Activated T-helper 1 cell treated with anti-CD3 and anti-CD28 coated beads, Interleukin-12 subunit alpha, Interleukin-12 subunit beta, Interleukin-2, Interleukin-4 antibody, amounts not matched to agents 30 ng/mL and 10 ng/mL and 1 ng/mL, durations not matched to agents 14 hours and 24 hours and 36 hours (primary cell): ENCODE measurements at regions not wholly inside any gene's neighbourhood (a gene's known extent, or its start where the extent isn't known, plus 50 kb on each side); places are given as distances from the start of the nearest gene placed in this dataset.

ENCODE experiments used
- DNase-seq: peaks from one replicate; pipeline ENCODE4 v3.0.0; 2021; ENCODE audit warnings: low spot score
- H3K27ac Mint-ChIP-seq: one replicate; pipeline ENCODE4 v1.8.0; 2021; ENCODE audit warnings: mild to moderate bottlenecking, mixed read lengths
- H3K27me3 Mint-ChIP-seq: one replicate; pipeline ENCODE4 v1.8.0; 2022; ENCODE audit warnings: mild to moderate bottlenecking, moderate library complexity, mixed read lengths; ENCODE audit not compliant: insufficient read depth
- H3K36me3 Mint-ChIP-seq: one replicate; pipeline ENCODE4 v1.8.0; 2021; ENCODE audit warnings: low read depth, mixed read lengths
- H3K4me1 Mint-ChIP-seq: one replicate; pipeline ENCODE4 v1.8.0; 2021; ENCODE audit warnings: low read depth, mixed read lengths
- H3K4me3 Mint-ChIP-seq: one replicate; pipeline ENCODE4 v1.8.0; 2021; ENCODE audit warnings: mild to moderate bottlenecking, moderate library complexity, mixed read lengths
- H3K9me3 Mint-ChIP-seq: one replicate; pipeline ENCODE4 v1.8.0; 2021; ENCODE audit warnings: mixed read lengths
- intact Hi-C: fragments of 100-400 bp; cut with micrococcal nuclease; formaldehyde crosslinking; loops from one replicate; pipeline ENCODE4 v1.15.1; 2024

DNA sequence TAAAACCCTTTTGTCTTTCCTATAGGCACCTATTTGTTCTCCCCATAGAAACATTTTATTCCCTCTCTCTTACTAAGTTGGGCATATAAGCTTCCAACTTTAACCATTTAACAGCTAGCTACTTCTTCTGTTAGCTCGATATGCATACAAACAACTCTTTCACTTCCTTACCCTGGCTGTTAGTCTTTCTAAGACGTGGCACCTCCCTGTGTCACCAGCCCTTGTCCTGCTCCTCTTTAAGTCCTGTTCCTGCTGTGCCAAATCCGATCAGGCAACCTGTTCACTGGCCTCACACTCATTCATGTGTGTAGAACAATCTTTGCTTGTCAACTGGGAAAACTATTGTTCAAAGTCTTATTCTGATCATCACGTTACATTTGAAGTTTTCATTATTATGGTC lies 1376.1 kb upstream of the TENM4 start:
- Mint-ChIP-seq H3K27me3 (no peaks in the 10 kb centered on the region), H3K27ac (no peak overlapping the region), H3K9me3 (peaks cover 12% of the 10 kb centered on the region), H3K36me3 (no peaks in the 10 kb centered on the region), H3K4me3 (no peak overlapping the region), H3K4me1 (peaks cover 11% of the 10 kb centered on the region)
- intact Hi-C loops, result no loop called here
- no peak for DNase-seq

DNA sequence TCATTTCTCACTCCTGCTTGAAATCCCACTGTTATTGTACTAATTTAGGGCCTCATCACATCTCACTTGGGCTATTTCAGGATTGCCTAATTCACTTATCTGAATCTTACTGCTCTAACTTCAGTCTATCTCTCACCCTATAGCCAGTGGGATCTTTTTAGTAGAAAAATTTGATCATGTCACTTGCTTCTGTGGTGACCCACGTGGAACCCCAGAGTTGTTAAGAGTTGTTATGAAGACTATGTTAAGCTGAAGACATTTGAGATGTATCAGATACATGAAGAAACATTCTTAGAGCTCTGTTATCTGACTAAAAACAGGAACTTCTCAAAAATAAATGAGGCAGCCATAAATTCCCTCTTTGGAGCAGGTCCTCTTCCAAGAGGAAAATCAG lies 1375.6 kb upstream of the TENM4 start:
- intact Hi-C loops, result no loop called here
- Mint-ChIP-seq H3K4me1 (peaks cover 11% of the 10 kb centered on the region), H3K27ac (no peak overlapping the region), H3K4me3 (no peak overlapping the region), H3K27me3 (no peaks in the 10 kb centered on the region), H3K9me3 (peaks cover 12% of the 10 kb centered on the region), H3K36me3 (no peaks in the 10 kb centered on the region)
- DNase-seq, result no peak

DNA sequence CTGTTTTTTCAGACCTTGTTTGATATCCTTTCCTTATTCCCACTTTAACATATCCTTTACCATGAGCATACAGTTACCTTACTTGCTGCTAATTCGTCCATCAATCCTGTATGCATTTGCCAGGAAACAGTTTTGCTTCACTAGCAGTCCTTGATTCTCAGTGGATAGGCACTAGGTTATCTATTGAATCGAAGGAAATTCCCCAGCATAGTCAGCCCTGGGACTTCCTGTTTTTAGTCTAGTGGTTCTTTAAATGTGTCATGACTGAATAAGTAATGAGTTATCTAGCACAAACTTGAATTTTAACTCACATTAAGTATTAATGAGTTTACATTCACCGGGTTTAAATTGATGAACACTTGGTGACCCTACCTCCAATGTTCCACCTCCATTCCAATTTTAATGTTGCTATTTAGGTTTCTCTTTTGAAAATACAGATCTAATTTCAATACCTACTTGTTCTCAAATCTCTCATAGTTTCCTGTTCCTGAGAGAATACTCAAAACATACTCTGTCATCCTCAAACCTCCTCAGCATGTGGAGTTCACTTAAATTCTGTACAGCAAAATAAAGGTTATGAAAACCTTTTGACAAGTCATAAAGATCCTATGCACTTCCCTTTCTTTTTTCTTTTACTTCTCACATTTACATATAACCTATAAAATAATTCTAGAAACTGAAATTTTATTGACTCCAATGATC lies 1375.1 kb upstream of the TENM4 start:
- Mint-ChIP-seq H3K36me3 (no peaks in the 10 kb centered on the region), H3K27me3 (no peaks in the 10 kb centered on the region)

DNA sequence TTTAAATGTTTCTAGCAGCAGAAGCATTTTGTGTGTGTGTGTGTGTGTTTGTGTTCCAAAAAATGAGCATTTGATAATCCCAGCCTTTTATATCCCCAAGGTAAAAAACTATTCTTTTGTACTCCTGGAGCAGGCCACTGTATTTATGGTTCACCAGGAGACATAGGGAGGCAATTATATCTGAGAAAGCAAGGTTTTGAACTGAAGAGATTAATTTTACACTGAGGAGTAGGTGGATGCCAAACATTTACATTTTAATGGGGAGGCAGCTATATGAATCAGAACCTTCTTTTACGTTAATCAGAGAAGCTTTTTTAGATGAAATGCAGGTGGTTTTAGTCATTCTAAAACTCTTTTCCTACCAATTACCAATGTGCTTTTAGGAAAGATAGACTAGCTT lies 1374.0 kb upstream of the TENM4 start:
- H3K4me1 Mint-ChIP-seq, result peaks cover 11% of the 10 kb centered on the region
- DNase-seq, result no peak
- no peaks in the 10 kb centered on the region for H3K36me3 Mint-ChIP-seq
- no peaks in the 10 kb centered on the region for H3K27me3 Mint-ChIP-seq
- intact Hi-C loops, result no loop called here
- peaks cover 12% of the 10 kb centered on the region for H3K9me3 Mint-ChIP-seq
- no peak overlapping the region for H3K27ac Mint-ChIP-seq
- H3K4me3 Mint-ChIP-seq, result no peak overlapping the region

More for the DNA sequence above, 1375.1 kb upstream of the TENM4 start:
- no peak for DNase-seq
- Mint-ChIP-seq H3K27ac (peak overlapping the region; percentile 37), H3K4me3 (no peak overlapping the region), H3K4me1 (peaks cover 11% of the 10 kb centered on the region), H3K9me3 (peaks cover 12% of the 10 kb centered on the region)
- intact Hi-C loops, result no loop called here

DNA sequence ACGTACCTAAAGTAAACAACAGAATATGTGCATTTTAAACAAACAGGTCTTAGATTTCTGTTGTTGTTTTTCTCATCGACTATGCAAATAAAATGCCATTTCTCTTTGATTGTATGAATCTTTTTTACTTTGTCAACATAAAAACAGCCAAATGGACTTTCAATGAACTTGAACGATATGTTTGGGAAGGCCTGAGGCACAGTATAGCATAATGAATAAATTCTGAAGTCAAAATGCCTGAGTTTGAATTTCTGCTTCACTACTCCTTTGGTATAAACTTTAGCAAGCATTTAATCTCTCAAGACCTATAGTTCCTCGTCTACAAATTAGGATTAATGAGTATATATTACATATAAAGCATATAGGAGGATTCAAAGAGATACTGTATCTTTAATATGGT lies 1369.9 kb upstream of the TENM4 start:
- Mint-ChIP-seq H3K4me3 (no peak overlapping the region), H3K4me1 (peaks cover 3% of the 10 kb centered on the region), H3K9me3 (peaks cover 5% of the 10 kb centered on the region), H3K36me3 (no peaks in the 10 kb centered on the region), H3K27me3 (no peaks in the 10 kb centered on the region), H3K27ac (no peak overlapping the region)
- intact Hi-C loops, result no loop called here
- DNase-seq, result no peak

DNA sequence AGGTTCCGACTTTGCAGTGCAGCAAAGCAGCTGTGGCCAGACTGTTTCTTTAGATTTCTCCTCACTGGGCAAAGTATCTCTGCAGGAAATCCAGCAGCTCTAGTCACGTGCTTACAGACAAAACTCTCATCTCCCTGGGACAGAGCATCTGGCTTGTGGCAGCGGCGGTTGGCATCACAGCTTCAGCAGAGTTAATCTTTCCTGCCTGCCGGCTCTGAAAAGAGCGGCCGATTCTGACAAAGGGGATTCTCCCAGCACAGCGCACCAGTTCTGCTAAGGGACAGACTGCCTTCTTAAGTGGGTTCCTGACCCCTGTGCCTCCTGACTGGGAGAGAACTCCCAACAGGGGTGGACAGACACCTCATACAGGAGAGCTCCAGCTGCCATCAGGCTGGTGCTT lies 1357.3 kb upstream of the TENM4 start:
- intact Hi-C loops, result no loop called here
- Mint-ChIP-seq H3K4me1 (no peaks in the 10 kb centered on the region), H3K36me3 (no peaks in the 10 kb centered on the region), H3K27ac (no peak overlapping the region), H3K4me3 (no peak overlapping the region), H3K27me3 (no peaks in the 10 kb centered on the region), H3K9me3 (peaks cover 21% of the 10 kb centered on the region)
- no peak for DNase-seq

DNA sequence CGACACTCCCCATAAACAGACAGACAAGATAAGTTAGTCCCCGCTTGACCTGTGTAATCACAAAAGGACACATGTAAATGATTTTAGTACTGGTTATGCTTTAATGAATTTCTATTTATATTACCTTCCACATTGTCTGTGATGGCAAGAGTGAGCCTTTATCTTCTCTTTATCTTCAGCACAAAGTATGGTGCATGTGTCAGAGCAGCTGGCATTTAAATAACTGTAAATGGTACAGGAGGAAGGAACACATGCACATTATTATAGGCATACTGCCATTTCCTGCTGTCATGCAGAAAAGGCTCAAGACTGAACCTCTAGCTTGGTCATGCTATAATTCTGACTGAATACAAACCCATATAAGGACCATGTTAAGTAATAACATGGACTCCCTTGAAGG lies 1342.7 kb upstream of the TENM4 start:
- H3K9me3 Mint-ChIP-seq, result no peaks in the 10 kb centered on the region
- H3K4me3 Mint-ChIP-seq, result no peak overlapping the region
- intact Hi-C loops, result no loop called here
- no peak for DNase-seq
- no peaks in the 10 kb centered on the region for H3K36me3 Mint-ChIP-seq
- H3K27me3 Mint-ChIP-seq, result no peaks in the 10 kb centered on the region
- no peaks in the 10 kb centered on the region for H3K4me1 Mint-ChIP-seq
- H3K27ac Mint-ChIP-seq, result no peak overlapping the region

DNA sequence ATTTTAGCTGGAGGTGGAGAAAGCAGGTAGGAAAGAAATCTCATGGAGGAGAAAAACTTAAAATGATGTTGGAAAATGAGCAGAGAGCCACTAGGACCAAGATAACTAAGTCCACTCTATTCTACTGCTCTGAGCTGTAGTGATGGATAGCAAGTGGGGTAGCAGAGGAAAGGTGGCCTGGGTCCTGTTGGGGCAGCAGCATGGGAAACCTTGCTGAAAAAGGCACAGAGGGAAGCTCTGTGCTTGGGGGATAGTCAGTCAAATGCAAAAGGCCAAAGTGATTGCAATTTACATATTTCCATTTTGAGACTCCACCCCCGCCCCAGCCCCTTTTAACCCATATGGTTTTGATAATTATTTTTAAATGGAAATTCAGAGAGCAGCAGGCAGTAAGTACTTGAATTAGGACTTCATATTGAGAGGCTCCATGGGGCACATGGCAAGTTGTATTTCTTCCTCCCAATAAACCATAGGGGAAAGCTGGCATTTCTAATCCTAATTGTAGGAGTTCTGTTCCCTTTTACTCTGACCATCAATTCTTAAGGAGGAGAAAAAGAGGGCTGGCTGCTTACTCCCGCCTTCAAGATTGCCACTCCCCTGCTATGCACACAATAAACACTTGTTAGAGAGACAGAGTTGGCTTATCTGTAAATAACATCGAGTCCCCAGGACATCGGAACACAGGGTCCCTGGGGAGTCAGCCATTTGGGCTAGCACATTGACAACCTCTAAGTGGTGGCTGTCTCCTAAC lies 1341.5 kb upstream of the TENM4 start:
- intact Hi-C loops, result no loop called here
- DNase-seq, result no peak
- Mint-ChIP-seq H3K27me3 (no peaks in the 10 kb centered on the region), H3K4me1 (no peaks in the 10 kb centered on the region), H3K36me3 (no peaks in the 10 kb centered on the region), H3K9me3 (no peaks in the 10 kb centered on the region), H3K4me3 (no peak overlapping the region), H3K27ac (no peak overlapping the region)

DNA sequence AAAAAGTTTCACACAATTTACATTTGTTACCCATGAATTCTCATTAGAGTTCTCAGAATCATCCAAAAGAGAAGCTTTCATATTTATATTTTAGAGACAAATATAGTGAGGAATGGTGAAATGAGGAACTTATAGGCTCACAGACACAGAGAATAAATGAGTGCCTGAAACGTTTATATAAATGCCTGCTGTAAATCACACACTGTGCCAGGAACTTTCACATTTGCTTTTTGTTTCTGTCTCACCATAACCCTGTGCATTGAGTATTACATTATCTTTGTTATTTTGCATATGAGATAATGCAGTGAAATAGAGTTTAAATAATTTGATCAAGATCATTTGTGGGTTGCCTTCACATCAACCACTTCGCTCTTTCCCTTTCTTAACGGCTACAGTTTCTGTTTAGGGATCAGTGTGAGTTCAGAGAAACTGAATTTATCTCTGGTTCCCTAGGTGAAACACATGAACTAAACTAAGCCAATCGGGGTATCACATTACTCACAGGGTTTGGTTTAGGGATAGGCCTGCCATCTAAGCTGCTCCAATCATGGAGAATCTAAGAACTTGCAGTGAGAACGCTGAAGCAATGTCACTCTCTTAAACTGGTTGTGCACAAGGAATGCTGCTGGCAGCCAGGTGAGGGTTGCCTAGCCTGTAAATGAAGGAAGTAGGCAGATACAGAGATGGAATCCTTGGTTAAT lies 1339.2 kb upstream of the TENM4 start:
- Mint-ChIP-seq H3K27ac (no peak overlapping the region), H3K27me3 (no peaks in the 10 kb centered on the region), H3K36me3 (no peaks in the 10 kb centered on the region), H3K4me3 (no peak overlapping the region), H3K4me1 (no peaks in the 10 kb centered on the region), H3K9me3 (peaks cover 6% of the 10 kb centered on the region)
- no peak for DNase-seq
- intact Hi-C loops, result no loop called here

DNA sequence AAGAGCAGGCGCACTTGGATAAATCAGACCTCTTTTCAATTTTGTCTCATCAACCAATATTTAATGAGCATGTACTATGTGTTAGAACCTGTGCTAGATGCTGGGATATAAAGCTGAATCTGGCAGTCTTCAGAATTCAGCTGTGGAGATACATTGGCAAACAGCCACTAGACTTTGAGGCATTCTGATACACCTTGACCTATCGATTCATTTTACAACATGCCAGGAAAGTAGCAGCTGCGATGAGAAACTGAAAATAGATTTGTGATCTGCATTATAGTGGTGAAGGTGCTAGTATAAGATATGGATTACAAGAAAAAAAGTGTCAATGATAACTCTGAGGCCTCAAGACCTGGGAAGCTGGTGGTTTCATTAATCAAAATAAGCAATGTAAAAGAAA lies 1338.1 kb upstream of the TENM4 start:
- Mint-ChIP-seq H3K9me3 (peaks cover 6% of the 10 kb centered on the region), H3K4me3 (no peak overlapping the region), H3K27ac (no peak overlapping the region), H3K4me1 (no peaks in the 10 kb centered on the region), H3K27me3 (no peaks in the 10 kb centered on the region), H3K36me3 (no peaks in the 10 kb centered on the region)
- no peak for DNase-seq
- intact Hi-C loops, result no loop called here

DNA sequence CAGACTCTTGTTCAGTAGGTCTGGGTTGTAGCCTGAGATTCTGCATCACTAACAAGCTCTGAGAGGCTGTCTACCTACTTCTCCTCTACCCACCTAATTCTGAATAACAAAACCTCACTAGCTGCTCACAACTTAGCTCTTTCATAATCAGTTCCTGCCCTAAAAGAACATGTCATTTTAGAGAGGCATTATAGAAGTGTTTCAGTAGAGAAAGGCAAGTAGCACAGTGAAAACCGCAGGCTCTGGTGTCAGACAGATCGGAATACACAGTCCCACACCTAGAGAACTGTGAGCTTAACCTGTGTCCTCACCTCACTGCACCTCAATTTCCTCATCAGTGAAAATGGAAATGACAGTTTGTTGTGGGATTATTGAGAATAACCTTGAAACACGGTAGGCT lies 1337.6 kb upstream of the TENM4 start:
- no peak for DNase-seq
- Mint-ChIP-seq H3K27ac (no peak overlapping the region), H3K27me3 (no peaks in the 10 kb centered on the region), H3K4me1 (no peaks in the 10 kb centered on the region), H3K36me3 (no peaks in the 10 kb centered on the region), H3K9me3 (peaks cover 7% of the 10 kb centered on the region), H3K4me3 (no peak overlapping the region)
- intact Hi-C loops, result no loop called here

DNA sequence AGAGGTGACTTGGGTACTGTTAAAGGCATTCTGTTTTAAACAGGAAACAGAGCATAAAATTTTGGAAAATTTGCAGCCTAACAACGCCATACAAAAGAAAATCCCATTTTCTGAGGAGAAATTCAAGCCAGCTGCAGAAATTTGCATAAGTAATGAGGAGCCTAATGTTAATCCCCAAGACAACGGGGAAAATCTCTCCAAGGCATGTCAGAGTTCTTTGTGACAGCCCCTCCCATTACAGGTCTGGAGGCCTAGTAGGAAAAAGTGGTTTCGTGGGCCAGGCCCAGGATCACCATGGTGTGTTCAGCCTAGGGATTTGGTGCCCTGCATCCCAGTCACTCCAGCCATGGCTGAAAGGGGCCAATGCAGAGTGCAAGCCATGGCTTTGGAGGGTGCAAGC lies 1333.1 kb upstream of the TENM4 start:
- Mint-ChIP-seq H3K27ac (no peak overlapping the region), H3K4me1 (no peaks in the 10 kb centered on the region), H3K4me3 (no peak overlapping the region), H3K36me3 (no peaks in the 10 kb centered on the region), H3K9me3 (peaks cover 10% of the 10 kb centered on the region), H3K27me3 (no peaks in the 10 kb centered on the region)
- intact Hi-C loops, result no loop called here
- no peak for DNase-seq

DNA sequence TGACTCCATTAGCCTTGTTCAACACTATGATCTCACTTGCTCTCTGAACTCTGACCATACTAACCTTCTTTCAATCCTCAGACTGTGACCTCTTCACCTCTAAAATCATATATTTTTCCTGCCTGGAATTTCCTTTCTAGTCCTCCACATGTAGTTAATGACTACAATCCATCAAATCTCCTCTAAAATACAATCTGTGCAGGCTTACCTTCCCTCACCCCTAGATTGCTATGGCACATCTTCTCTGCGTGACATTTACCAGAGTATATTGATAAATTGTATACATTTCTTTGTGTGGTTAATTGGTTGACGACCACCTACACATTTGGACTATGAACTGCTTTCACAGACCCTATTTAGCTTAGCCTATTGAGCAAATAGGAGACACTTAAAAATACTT lies 1330.2 kb upstream of the TENM4 start:
- H3K27ac Mint-ChIP-seq, result no peak overlapping the region
- H3K36me3 Mint-ChIP-seq, result no peaks in the 10 kb centered on the region
- DNase-seq, result no peak
- intact Hi-C loops, result no loop called here
- H3K4me1 Mint-ChIP-seq, result no peaks in the 10 kb centered on the region
- H3K4me3 Mint-ChIP-seq, result no peak overlapping the region
- no peaks in the 10 kb centered on the region for H3K27me3 Mint-ChIP-seq
- H3K9me3 Mint-ChIP-seq, result peaks cover 10% of the 10 kb centered on the region
